HG03095 (cell line): ENCODE measurements at regions not wholly inside any gene's neighbourhood (a gene's known extent, or its start where the extent isn't known, plus 50 kb on each side); places are given as distances from the start of the nearest gene placed in this dataset.

Experiments
- ATAC-seq: cut with Tn5 transposase; IDR thresholded peaks from one replicate; pipeline ENCODE4 v1.9.1; 2021; ENCODE audit warnings: moderate library complexity; ENCODE audit not compliant: unreplicated experiment

GRCh38 chr12:63266988-63267387 is 116.0 kb upstream of the AVPR1A start:
- ATAC-seq, result no peak

GRCh38 chr12:63264629-63265028 is 113.6 kb upstream of the AVPR1A start:
- ATAC-seq, result no peak

- no peak for ATAC-seq
Measured at GRCh38 chr12:63250486-63250885, 99.5 kb upstream of the AVPR1A start.

- ATAC-seq, result no peak
Measured at GRCh38 chr12:63238892-63239291, 87.9 kb upstream of the AVPR1A start.

GRCh38 chr12:63232896-63233295 is 81.9 kb upstream of the AVPR1A start:
- no peak for ATAC-seq

GRCh38 chr12:63228853-63229252 is 77.9 kb upstream of the AVPR1A start:
- no peak for ATAC-seq

- no peak for ATAC-seq
Measured at GRCh38 chr12:63226792-63227463, 75.9 kb upstream of the AVPR1A start.

- no peak for ATAC-seq
Measured at GRCh38 chr12:63224396-63224795, 73.4 kb upstream of the AVPR1A start.

- ATAC-seq, result no peak
Measured at GRCh38 chr12:63223128-63223527, 72.1 kb upstream of the AVPR1A start.

GRCh38 chr12:63222582-63222981 is 71.6 kb upstream of the AVPR1A start:
- no peak for ATAC-seq

- ATAC-seq, result no peak
Measured at GRCh38 chr12:63220921-63221320, 69.9 kb upstream of the AVPR1A start.

- no peak for ATAC-seq
Measured at GRCh38 chr12:63212316-63212715, 61.3 kb upstream of the AVPR1A start.

GRCh38 chr12:63208956-63209355 is 58.0 kb upstream of the AVPR1A start:
- ATAC-seq, result no peak

GRCh38 chr12:63206909-63207308 is 55.9 kb upstream of the AVPR1A start:
- ATAC-seq, result no peak

- no peak for ATAC-seq
Measured at GRCh38 chr12:63206494-63206893, 55.5 kb upstream of the AVPR1A start.
